ENCODE measurements at regions not wholly inside any gene's neighbourhood (a gene's known extent, or its start where the extent isn't known, plus 50 kb on each side); places are given as distances from the start of the nearest gene placed in this dataset.

DNA sequence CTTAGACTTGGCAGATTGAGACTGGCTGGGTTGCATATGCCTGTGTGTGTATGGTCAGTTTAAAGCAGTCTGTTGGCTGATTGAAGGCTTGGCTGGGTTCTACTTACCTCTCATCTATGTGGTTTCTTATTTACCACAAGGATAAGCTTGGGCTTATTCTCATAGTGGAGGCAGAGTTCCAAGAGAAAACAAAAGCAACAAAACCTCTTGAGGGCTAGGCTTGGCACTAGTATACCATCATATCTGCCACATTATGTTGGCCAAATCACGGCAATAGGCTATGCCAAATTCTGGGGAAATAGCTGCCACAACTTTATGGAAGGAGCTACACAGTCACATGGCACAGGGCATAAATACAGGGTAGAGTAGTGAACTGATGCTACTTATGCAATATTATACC is 714.1 kb downstream of the CBLN4 start:
- TF ChIP-seq POLR2AphosphoS5 (IDR thresholded peaks at IDR 0.05), result no peak
- TF ChIP-seq, protein P1, sequence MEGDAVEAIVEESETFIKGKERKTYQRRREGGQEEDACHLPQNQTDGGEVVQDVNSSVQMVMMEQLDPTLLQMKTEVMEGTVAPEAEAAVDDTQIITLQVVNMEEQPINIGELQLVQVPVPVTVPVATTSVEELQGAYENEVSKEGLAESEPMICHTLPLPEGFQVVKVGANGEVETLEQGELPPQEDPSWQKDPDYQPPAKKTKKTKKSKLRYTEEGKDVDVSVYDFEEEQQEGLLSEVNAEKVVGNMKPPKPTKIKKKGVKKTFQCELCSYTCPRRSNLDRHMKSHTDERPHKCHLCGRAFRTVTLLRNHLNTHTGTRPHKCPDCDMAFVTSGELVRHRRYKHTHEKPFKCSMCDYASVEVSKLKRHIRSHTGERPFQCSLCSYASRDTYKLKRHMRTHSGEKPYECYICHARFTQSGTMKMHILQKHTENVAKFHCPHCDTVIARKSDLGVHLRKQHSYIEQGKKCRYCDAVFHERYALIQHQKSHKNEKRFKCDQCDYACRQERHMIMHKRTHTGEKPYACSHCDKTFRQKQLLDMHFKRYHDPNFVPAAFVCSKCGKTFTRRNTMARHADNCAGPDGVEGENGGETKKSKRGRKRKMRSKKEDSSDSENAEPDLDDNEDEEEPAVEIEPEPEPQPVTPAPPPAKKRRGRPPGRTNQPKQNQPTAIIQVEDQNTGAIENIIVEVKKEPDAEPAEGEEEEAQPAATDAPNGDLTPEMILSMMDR (IDR thresholded peaks at IDR 0.05), result no peak
- TF ChIP-seq POLR2A (IDR thresholded peaks at IDR 0.05), result no peak

All from prostate gland (tissue), 2 donors.